NCI-H524 treated with DMSO at 0.1 percent for 48 hours (cell line): ENCODE measurements at regions not wholly inside any gene's neighbourhood (a gene's known extent, or its start where the extent isn't known, plus 50 kb on each side); places are given as distances from the start of the nearest gene placed in this dataset.
A peak's percentile ranks its signal among the peaks of the same experiment; 100 is the strongest.

ENCODE experiments used
- DNase-seq: peaks from one replicate; lab custom pipeline; 2025; lab: John Stamatoyannopoulos, UW

- DNase-seq, result no peak
Measured at GRCh38 chr6:163835439-163836171, 421.1 kb downstream of the QKI start.

GRCh38 chr6:163834226-163834970, 419.9 kb downstream of the QKI start:
- no peak for DNase-seq

GRCh38 chr6:163831736-163832135, 417.2 kb downstream of the QKI start:
- no peak for DNase-seq

GRCh38 chr6:163830641-163831040, 416.1 kb downstream of the QKI start:
- DNase-seq, result no peak

- peak; percentile 86 for DNase-seq
Measured at GRCh38 chr6:163828038-163828795, 413.7 kb downstream of the QKI start.

- DNase-seq, result no peak
Measured at GRCh38 chr6:163827143-163827542, 412.6 kb downstream of the QKI start.

GRCh38 chr6:163826629-163827028, 412.1 kb downstream of the QKI start:
- no peak for DNase-seq

GRCh38 chr6:163825033-163825432, 410.5 kb downstream of the QKI start:
- no peak for DNase-seq

GRCh38 chr6:163823577-163823976, 409.1 kb downstream of the QKI start:
- no peak for DNase-seq

GRCh38 chr6:163820745-163821458, 406.4 kb downstream of the QKI start:
- DNase-seq, result no peak

GRCh38 chr6:163820171-163820570, 405.7 kb downstream of the QKI start:
- no peak for DNase-seq

GRCh38 chr6:163818719-163819118, 404.2 kb downstream of the QKI start:
- DNase-seq, result no peak

- DNase-seq, result no peak
Measured at GRCh38 chr6:163816441-163816840, 401.9 kb downstream of the QKI start.

GRCh38 chr6:163815796-163816195, 401.3 kb downstream of the QKI start:
- no peak for DNase-seq

- DNase-seq, result no peak
Measured at GRCh38 chr6:163814494-163815364, 400.2 kb downstream of the QKI start.

GRCh38 chr6:163813979-163814493, 399.5 kb downstream of the QKI start:
- no peak for DNase-seq

GRCh38 chr6:163811317-163811716, 396.8 kb downstream of the QKI start:
- no peak for DNase-seq

- no peak for DNase-seq
Measured at GRCh38 chr6:163809364-163809763, 394.8 kb downstream of the QKI start.

- DNase-seq, result no peak
Measured at GRCh38 chr6:163808871-163809270, 394.4 kb downstream of the QKI start.

GRCh38 chr6:163808231-163808630, 393.7 kb downstream of the QKI start:
- peak; percentile 64 for DNase-seq
